ENCODE measurements at regions not wholly inside any gene's neighbourhood (a gene's known extent, or its start where the extent isn't known, plus 50 kb on each side); places are given as distances from the start of the nearest gene placed in this dataset.

DNA sequence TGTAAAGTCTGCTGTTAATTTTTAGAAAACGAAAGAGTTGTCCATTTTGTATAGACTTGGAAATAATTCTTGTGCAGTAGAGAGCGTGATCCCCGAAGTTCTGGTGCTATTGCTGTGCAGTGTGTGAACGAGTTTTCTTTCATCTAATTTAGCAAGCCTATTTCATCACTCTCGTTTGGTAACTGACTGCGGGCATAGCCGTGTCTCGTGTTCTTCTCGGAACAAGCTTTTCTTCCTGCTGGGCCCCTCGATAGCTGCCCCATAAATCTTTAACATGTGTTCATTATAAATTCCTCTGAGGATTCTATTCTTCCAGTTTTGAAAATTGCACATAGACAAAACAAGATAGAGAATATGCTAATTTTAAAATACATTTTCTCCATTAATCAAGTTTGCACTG lies 622.0 kb upstream of the PFKP start:
- DNase-seq (ENCODE audit: low spot score) = no peak

DNA sequence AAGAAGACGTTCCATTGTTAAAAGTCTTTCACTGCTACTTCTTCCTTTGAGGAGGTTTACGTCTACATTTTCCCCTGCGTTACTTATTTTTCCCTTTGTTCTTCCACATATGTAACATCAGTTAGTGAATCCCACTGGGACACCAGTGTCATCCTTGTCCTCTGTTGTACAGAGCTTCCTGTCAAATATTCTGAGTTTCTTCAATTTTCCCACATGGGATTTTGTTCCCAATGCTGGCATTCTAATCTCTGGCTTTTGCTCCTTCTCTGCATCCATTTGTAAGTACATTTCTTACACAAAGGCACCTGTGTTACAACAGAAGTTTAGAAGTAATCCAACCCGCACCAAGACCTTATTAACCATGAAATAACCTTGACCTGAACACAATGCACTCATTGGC lies 627.4 kb upstream of the PFKP start:
- DNase-seq (ENCODE audit: low spot score) = no peak

GRCh38 chr10:2439000-2439399 lies 628.3 kb upstream of the PFKP start:
- no peak for DNase-seq (ENCODE audit: low spot score)

DNA sequence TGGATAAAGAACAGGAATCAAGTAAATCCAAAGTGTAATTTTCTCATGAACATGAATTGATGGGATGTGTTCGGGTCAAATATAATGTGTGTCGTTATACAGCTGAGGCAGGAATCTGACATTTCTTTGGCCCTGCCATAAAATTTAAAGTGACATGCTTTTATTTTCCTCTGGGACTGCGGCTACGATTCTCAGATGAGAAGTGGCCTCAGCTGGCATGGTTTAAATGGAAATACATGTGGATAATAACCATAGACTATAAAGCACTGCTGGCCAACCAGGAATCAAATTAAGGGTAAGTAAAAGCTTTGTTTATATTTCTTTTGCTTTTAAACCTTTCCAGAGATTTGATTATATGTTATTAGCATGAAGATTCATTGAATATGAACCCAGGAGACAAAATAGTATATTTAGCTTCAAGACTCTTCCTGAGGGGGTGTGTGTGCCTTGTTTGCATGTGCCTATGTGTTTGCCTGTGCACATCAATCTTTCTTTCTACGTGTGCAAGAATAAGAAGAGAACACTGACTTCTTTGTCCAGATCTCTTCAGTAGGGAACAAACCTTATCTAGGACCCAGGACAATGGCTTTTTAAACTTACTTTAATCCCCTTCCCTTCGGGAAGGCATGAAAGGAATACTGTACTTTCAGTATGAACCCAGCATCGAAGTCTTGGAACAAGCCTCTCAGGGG lies 629.0 kb upstream of the PFKP start:
- DNase-seq (ENCODE audit: low spot score) = no peak

DNA sequence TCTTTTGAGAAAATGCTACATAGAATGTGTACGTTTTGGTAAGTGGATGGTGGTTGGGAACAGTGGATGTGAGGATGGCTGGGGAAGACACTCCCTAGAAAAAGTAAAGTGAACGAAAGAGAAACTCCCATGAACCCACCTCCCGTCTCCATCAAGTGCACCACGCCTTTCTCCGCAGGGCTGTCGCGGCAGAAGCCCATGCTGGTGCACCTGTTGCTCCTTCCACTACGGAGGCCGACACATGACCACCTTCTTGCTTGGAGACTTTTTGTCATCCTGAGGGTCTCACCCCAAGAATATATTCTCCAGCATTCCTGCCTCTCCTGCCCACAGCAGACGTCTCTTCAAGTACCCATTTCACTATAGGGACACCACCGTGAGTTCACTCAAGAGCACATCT lies 630.4 kb upstream of the PFKP start:
- DNase-seq (ENCODE audit: low spot score) = no peak

DNA sequence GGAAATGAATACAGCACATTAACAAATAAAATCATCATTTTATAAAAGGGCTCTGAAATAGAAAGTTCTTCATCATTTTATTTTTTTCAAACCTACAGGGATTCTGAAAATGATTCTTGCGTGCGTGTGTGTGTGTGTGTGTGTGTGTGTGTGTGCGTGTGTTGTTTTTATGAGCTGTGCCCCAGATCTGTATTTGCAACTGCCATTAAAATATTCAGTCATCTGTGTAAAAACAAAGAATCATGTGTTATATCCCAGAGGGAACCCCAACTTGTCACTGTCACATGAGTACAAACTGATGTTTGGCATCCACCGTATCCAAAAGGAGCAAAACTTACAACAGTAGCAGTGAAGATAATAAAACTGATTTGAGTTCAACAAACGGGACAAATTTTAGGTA lies 635.4 kb upstream of the PFKP start:
- DNase-seq (ENCODE audit: low spot score) = no peak

DNA sequence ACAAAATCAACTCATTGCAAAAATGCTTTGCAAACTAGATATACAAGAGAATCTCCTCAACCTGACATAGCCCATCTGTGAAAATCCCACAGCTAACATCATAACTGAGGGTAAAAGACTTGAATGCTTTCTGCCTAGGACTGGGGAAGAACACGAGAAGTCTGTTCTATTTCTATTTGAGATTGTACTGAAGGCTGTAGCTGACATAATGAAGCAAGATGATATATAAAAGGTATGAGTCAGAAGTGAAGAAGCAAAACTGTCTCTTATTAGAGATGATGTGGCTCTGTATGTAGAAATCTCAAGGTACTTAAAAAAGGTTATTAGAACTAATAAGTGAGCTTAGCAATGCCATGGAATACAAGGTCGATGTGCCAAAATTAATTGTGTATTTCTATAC lies 639.9 kb upstream of the PFKP start:
- DNase-seq (ENCODE audit: low spot score) = no peak

GRCh38 chr10:2425320-2425719 lies 642.0 kb upstream of the PFKP start:
- no peak for DNase-seq (ENCODE audit: low spot score)

GRCh38 chr10:2414562-2414961 lies 652.8 kb upstream of the PFKP start:
- no peak for DNase-seq (ENCODE audit: low spot score)

DNA sequence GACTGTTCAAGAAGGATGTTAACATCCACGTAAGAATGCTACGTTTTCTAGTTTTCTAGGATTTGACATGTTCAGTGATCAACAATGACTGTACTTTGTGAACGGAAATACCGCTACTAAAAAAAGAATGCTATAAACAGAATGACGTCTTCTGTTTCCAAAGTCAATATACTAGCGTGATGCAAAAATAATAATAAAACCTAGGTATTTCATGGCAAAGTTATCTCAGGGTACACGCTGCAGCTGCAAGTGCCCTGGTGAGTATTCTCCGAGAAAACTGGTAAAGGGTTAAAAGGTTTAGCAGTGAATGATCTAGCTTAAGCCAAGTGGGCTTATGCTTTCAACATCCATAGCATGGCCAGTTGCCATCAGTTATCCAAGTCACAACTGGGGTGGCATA lies 653.3 kb upstream of the PFKP start:
- no peak for DNase-seq (ENCODE audit: low spot score)

DNA sequence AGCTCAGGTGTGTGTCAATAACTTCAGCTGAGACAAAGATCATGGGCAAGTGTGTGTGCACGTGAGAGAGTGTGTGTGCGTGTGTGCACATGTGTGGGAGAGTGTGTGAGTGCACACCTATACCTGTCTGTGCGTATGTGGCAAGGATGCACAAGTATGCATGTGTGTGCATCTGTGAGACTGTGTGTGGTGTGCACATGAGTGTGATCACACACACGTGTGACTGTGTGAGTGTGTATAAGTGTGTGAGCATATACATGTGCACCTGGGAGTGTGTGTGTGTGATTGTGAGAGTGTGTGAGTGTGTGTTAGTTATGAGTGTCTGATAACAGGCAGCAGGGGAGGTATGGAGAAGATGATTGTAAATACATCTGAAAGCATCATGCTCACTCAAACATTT lies 657.3 kb upstream of the PFKP start:
- no peak for DNase-seq (ENCODE audit: low spot score)

- no peak for DNase-seq (ENCODE audit: low spot score)
These were observed 664.1 kb upstream of the ADARB2 start for GRCh38 chr10:2401459-2401858.

- no peak for DNase-seq (ENCODE audit: low spot score)
These were observed 662.2 kb upstream of the ADARB2 start for GRCh38 chr10:2399482-2399881.

DNA sequence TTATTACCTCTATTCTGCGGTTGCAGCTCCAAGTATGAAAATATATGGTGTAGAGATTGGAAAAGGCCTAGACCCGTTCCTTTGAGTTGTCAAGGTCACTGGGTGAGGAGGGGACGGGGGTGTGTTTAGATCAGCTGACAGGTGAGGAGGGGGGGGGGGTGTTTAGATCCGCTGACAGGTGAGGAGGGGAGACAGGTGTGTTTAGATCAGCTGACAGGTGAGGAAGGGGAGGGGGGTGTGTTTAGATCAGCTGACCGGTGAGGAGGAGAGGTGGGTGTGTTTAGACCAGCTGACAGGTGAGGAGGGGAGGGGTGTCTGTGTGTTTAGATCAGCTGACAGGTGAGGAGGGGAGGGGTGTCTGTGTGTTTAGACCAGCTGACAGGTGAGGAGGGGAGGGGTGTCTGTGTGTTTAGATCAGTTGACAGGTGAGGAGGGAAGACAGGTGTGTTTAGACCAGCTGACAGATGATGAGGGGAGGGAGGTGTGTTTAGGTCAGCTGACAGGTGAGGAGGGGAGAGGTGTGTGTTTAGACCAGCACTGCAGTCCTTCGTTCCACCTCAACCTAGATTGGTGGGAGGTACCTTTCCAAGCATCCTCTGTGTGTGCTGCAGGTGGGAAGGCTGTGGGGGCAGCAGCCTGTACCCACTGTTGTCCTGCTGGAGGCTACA lies 655.0 kb upstream of the ADARB2 start:
- no peak for DNase-seq (ENCODE audit: low spot score)

GRCh38 chr10:2387672-2388071 lies 650.3 kb upstream of the ADARB2 start:
- no peak for DNase-seq (ENCODE audit: low spot score)

DNA sequence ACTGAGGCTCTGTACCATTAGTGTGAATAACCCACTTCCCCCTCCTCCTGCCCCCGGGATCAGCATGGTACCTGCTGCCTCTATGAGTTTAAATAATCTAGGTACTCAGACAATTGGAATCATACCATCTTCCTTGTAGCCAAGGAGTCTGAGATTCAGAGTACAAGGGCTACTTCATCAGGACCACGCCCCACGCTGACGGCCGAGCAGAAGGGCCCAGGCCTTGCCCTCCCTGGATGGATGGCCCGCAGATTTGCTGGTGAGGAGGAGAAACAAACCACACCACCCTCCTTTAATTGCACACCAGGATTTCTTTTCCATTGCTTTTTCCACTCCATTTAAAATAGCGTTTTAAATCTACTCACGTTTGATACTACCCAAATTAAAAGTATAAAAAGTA lies 649.9 kb upstream of the ADARB2 start:
- no peak for DNase-seq (ENCODE audit: low spot score)

GRCh38 chr10:2380218-2380617 lies 642.9 kb upstream of the ADARB2 start:
- no peak for DNase-seq (ENCODE audit: low spot score)

- DNase-seq (ENCODE audit: low spot score) = no peak
These were observed 629.8 kb upstream of the ADARB2 start for GRCh38 chr10:2367083-2367482.

- no peak for DNase-seq (ENCODE audit: low spot score)
These were observed 629.1 kb upstream of the ADARB2 start for GRCh38 chr10:2366264-2366931.

- no peak for DNase-seq (ENCODE audit: low spot score)
These were observed 625.0 kb upstream of the ADARB2 start for GRCh38 chr10:2362331-2362730.

DNA sequence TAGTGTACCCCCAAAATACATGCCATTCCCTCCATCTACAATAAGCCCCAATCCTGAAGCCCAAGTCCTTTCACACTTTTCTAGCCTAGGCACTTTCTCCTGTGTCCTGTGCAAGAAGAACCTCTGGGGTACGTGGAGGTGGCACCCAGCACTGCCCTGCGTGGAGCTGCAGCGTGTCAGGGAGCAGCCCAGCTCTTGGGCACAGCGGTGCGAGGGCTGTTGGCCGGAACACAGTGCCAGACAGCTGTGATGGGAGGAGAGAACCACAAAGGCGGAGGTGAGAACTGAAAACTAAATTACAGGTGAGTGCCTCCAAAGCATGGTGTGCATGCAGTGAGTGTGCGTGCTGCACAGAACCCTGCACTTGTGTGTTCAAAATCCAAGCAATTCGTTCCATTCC lies 621.3 kb upstream of the ADARB2 start:
- no peak for DNase-seq (ENCODE audit: low spot score)

DNA sequence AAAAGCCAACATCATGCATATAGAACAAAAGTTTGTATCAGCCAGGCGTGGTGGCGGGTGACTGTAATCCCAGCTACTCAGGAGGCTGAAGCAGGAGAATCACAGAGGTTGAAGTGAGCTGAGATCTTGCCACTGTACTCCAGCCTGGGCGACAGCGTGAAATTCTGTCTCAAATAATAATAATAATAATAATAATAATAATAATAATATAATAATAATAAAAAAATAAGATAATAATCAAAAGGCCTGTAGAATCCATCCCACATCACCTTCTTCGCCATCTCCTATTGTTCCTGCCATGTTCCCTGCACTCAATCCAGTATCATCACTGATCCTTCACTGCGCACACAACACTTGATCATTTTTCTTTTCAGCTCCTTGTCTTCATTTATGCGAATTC lies 619.3 kb upstream of the ADARB2 start:
- no peak for DNase-seq (ENCODE audit: low spot score)

DNA sequence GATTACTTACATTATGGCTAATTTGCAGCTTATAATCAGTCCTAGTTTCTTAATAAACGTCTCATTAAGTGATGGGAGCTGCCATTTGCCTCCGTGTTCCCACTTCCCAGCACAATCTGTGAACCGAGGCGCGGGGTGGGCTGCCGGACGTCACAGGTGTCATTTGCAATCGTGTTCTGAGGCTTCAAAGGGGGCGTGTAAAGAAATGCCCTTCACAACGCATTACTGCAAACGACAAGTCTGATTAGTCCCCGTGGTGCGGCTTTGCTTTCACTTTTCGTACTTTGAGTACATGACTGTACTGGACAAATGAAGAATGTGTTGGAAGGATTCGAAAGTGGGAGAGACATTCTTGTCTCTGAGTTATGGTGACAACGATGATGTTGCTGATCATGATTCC lies 614.2 kb upstream of the ADARB2 start:
- no peak for DNase-seq (ENCODE audit: low spot score)

GRCh38 chr10:2342206-2342605 lies 604.9 kb upstream of the ADARB2 start:
- no peak for DNase-seq (ENCODE audit: low spot score)
